Heart left ventricle (tissue), 16 donors: ENCODE measurements at regions not wholly inside any gene's neighbourhood (a gene's known extent, or its start where the extent isn't known, plus 50 kb on each side); places are given as distances from the start of the nearest gene placed in this dataset.

ENCODE experiments used
- ATAC-seq, 4 donors: fragments of 200-7000 bp; cut with Tn5 transposase; one replicate each; pipeline ENCODE4 v1.9.1; 2020 to 2022; ENCODE audit warnings: moderate library complexity in 4 of 4, mild to moderate bottlenecking in 3 of 4, moderate number of reproducible peaks in 1 of 4
- DNase-seq, 5 donors: peaks; one replicate each; pipeline ENCODE4 v3.0.0-alpha.2; 2020
- H3K27ac ChIP-seq, 12 donors: fragments of 200-600 bp; sonication (generic) in 4 of 12; one replicate each; pipeline versions ENCODE4 v1.5.0 to v1.8.0; 2016 to 2022; ENCODE audit warnings: mild to moderate bottlenecking in 2 of 12
- H3K27me3 ChIP-seq, 9 donors: fragments of 200-600 bp; sonication (generic) in 2 of 9; one replicate each; pipeline versions ENCODE4 v1.5.1 to v1.8.0; 2016 to 2022; ENCODE audit warnings: mild to moderate bottlenecking in 3 of 9
- H3K36me3 ChIP-seq, 9 donors: fragments of 200-600 bp; sonication (generic) in 2 of 9; one replicate each; pipeline versions ENCODE4 v1.5.0 to v1.8.0; 2018 to 2022; ENCODE audit warnings: mild to moderate bottlenecking in 2 of 9
- H3K4me1 ChIP-seq, 12 donors: fragments of 200-600 bp; sonication (generic) in 4 of 12; one replicate each; pipeline versions ENCODE4 v1.5.0 to v1.8.0; 2016 to 2022; ENCODE audit warnings: mild to moderate bottlenecking in 3 of 12
- H3K4me3 ChIP-seq, 12 donors: fragments of 200-600 bp; sonication (generic) in 4 of 12; one replicate each; pipeline versions ENCODE4 v1.5.0 to v1.8.0; 2017 to 2022; ENCODE audit warnings: mild to moderate bottlenecking in 9 of 12, moderate library complexity in 4 of 12
- H3K9me3 ChIP-seq, 12 donors: fragments of 200-600 bp; sonication (generic) in 4 of 12; one replicate each; pipeline versions ENCODE4 v1.5.0 to v1.8.0; 2016 to 2022; ENCODE audit warnings: mild to moderate bottlenecking in 1 of 12
- POLR2A ChIP-seq, 2 donors: fragments of 450-650 bp; IDR thresholded peaks; one replicate each; pipeline ENCODE4 v1.6.1; 2017; ENCODE audit warnings: antibody characterized with exemption in 2 of 2, mild to moderate bottlenecking in 2 of 2, moderate library complexity in 2 of 2
- WGBS, 4 donors: extraction: QIAGEN DNeasy Blood & Tissue Kit in 2 of 4; methylation state at CpG; one replicate each; pipeline versions ENCODE4 v1.1.5 to v1.1.7; 2013 to 2018; 5-methylcytosine and 5-hydroxymethylcytosine counted together
- intact Hi-C, 10 donors: fragments of 100-400 bp; cut with DNase I; formaldehyde crosslinking; loops; one replicate each; pipeline versions ENCODE4 v1.11.1 to v1.14.2; 2022
- TF ChIP-seq, protein P1 (sequence below), 12 donors: fragments of 200-600 bp; sonication (generic) in 4 of 12; IDR thresholded peaks; one replicate each; pipeline versions ENCODE4 v1.5.0 to v1.8.0; 2018 to 2022; ENCODE audit warnings: antibody characterized with exemption in 12 of 12, mild to moderate bottlenecking in 5 of 12
- donor health status: ischemic (EF 13 %, LVEDD 7.1; RV severe dilation, severe dysfunction).
- donor health status: healthy with polysubstance abuse.
- donor health status: DM: no; HTN: yes; CAD: no.
- donor health status: DM: no; HTN: no; CAD: no.
- donor health status: ischemic (EF 25% LVEDD 6.9; RV normal size, moderate dysfunction).
- donor health status: ischemic (EF 25% LVEDD 5.7; RV mildly dilated, moderate dysfunction).
- donor health status: healthy.
- donor health status: DM: yes; HTN: yes; CAD: no.
- donor health status: ischemic (EF 35%, LVEDD 5.7; RV mildly dilated, moderate dysfunction).
- donor health status: nonischemic (EF 11% LVEDD 7.7; RV severe dilation, severe dysfunction).
- donor health status: DM: yes; HTN: yes; CAD: no.
- donor health status: PGD.
- donor health status: ischemic (EF 29% LVEDD 5.4; RV normal size, mild dysfunction).
- donor health status: nonischemic (EF 23%, LVEDD 6.1; RV moderate dilation, normal function).

DNA sequence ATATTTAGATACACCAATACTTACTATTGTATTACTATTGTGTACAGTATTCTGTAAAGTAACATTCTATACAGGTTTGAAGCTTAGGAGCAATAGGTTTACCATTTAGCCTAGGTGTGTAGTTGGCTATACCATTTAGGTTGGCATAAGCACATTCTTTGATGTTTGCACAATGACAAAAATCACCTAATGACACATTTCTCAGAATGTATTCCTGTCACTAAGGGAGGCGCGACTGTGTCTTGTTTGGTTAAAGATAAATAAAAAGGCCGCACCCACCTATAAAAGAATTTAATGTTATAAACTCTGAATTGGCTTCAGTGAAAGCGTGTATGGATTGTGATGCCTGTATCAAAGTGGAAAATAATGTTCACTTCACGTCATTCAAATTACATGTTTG lies 1815.4 kb upstream of the CDH6 start:
- no peaks in the 10 kb centered on the region for H3K36me3 ChIP-seq
- TF ChIP-seq, protein P1, sequence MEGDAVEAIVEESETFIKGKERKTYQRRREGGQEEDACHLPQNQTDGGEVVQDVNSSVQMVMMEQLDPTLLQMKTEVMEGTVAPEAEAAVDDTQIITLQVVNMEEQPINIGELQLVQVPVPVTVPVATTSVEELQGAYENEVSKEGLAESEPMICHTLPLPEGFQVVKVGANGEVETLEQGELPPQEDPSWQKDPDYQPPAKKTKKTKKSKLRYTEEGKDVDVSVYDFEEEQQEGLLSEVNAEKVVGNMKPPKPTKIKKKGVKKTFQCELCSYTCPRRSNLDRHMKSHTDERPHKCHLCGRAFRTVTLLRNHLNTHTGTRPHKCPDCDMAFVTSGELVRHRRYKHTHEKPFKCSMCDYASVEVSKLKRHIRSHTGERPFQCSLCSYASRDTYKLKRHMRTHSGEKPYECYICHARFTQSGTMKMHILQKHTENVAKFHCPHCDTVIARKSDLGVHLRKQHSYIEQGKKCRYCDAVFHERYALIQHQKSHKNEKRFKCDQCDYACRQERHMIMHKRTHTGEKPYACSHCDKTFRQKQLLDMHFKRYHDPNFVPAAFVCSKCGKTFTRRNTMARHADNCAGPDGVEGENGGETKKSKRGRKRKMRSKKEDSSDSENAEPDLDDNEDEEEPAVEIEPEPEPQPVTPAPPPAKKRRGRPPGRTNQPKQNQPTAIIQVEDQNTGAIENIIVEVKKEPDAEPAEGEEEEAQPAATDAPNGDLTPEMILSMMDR (IDR thresholded peaks at IDR 0.05): no peak
- TF ChIP-seq POLR2A (IDR thresholded peaks at IDR 0.05): no peak
- no peaks in the 10 kb centered on the region for H3K4me1 ChIP-seq
- H3K27ac ChIP-seq: no peak overlapping the region
- H3K27me3 ChIP-seq: no peaks in the 10 kb centered on the region
- H3K9me3 ChIP-seq: peaks cover 0 to 12% (median 0%) of the 10 kb centered on the region in 12 donors
- no peak overlapping the region for H3K4me3 ChIP-seq
- no peak for ATAC-seq
- intact Hi-C loops: no loop called here
- DNase-seq: no peak
- WGBS, 4 donors: 72 to 84% (median 74%) methylated on average over 5 of the region's 5 CpGs

DNA sequence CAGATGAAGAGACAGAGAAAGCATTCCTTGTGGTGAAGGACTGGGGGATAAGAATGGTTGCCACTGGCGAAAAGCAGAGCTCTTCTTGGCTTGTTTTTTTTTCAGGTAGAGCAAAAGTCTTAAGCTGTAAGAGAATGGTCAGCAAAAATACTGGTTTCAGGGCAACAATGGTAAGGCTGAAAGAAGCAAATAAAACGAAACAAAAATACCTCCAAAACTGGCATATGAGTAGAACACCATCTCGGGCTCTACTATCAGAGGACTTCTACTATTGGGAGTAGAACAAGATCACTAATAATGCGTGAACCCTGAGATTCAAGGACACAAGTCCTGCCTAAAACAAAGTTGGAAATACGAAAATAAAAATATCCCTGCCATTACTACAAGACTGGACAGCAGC lies 1823.2 kb upstream of the CDH6 start:
- Histone ChIP-seq H3K4me3 (no peak overlapping the region), H3K27me3 (no peaks in the 10 kb centered on the region), H3K9me3 (peaks cover 0 to 21% (median 0%) of the 10 kb centered on the region in 12 donors), H3K4me1 (no peaks in the 10 kb centered on the region), H3K36me3 (no peaks in the 10 kb centered on the region), H3K27ac (no peak overlapping the region)
- WGBS, 4 donors: 71 to 75% (median 75%) methylated on average over 5 of the region's 5 CpGs
- no peak for ATAC-seq
- TF ChIP-seq, protein P1 (IDR thresholded peaks at IDR 0.05): no peak
- TF ChIP-seq POLR2A (IDR thresholded peaks at IDR 0.05): no peak
- no peak for DNase-seq
- intact Hi-C loops: no loop called here

GRCh38 chr5:29367176-29367833 lies 1826.2 kb upstream of the CDH6 start:
- Histone ChIP-seq H3K4me3 (no peak overlapping the region), H3K36me3 (no peaks in the 10 kb centered on the region), H3K9me3 (peaks cover 0 to 21% (median 0%) of the 10 kb centered on the region in 12 donors), H3K27ac (no peak overlapping the region), H3K4me1 (no peaks in the 10 kb centered on the region), H3K27me3 (no peaks in the 10 kb centered on the region)
- DNase-seq: no peak
- no peak for TF ChIP-seq POLR2A (IDR thresholded peaks at IDR 0.05)
- TF ChIP-seq, protein P1 (IDR thresholded peaks at IDR 0.05): peak in 1 of 12 donors; percentile 9
- ATAC-seq: no peak
- 41 to 52% (median 44%) methylated on average over 5 of the region's 5 CpGs for WGBS, 4 donors
- intact Hi-C loops: no loop called here

DNA sequence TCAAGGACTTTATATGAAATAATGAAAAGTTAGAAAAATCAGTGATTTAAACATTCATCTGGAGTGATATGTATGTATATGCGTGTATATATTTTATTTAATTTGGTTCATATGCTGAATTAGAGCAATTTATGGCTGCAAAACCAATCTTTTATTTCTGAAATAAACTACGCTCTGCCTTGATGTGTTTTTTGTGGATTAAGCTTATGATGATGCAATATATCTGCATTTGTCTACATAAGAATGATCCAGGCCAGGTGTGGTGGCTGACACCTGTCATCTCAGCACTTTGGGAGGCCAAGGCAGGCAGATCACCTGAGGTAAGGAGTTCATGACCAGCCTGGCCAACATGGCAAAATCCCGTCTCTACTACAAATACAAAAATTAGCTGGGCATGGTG lies 1842.3 kb upstream of the CDH6 start:
- no peak for TF ChIP-seq POLR2A (IDR thresholded peaks at IDR 0.05)
- TF ChIP-seq, protein P1 (IDR thresholded peaks at IDR 0.05): no peak
- no peaks in the 10 kb centered on the region for H3K4me1 ChIP-seq
- WGBS, 4 donors: 67 to 79% (median 75%) methylated on average over 3 of the region's 3 CpGs
- no peaks in the 10 kb centered on the region for H3K36me3 ChIP-seq
- ATAC-seq: no peak
- intact Hi-C loops: no loop called here
- H3K27me3 ChIP-seq: no peaks in the 10 kb centered on the region
- no peak overlapping the region for H3K27ac ChIP-seq
- H3K4me3 ChIP-seq: no peak overlapping the region
- no peak for DNase-seq
- peaks cover 0 to 32% (median 0%) of the 10 kb centered on the region in 12 donors for H3K9me3 ChIP-seq
